Spleen (tissue), 11 donors: ENCODE measurements at regions not wholly inside any gene's neighbourhood (a gene's known extent, or its start where the extent isn't known, plus 50 kb on each side); places are given as distances from the start of the nearest gene placed in this dataset.

Source experiments
- DNase-seq: peaks from one replicate; pipeline ENCODE4 v3.0.0-alpha.2; 2020
- H3K27ac ChIP-seq, 8 donors: fragments of 200-600 bp; sonication (generic) in 7 of 8; 1 replicate in 4 of 8; 2 replicates in 4 of 8; pipeline versions ENCODE4 v1.5.0 to v1.8.0; 2016 to 2021; ENCODE audit warnings: inconsistent platforms in 4 of 8, mild to moderate bottlenecking in 4 of 8, moderate library complexity in 1 of 8
- H3K27me3 ChIP-seq, 7 donors: fragments of 200-600 bp; sonication (generic) in 6 of 7; replicated peaks in 1 of 7; 1 replicate in 4 of 7; 2 replicates in 3 of 7; pipeline versions ENCODE4 v1.5.0 to v1.8.0; 2016 to 2021; ENCODE audit warnings: inconsistent platforms in 3 of 7, mild to moderate bottlenecking in 1 of 7
- H3K36me3 ChIP-seq, 6 donors: fragments of 200-600 bp; sonication (generic) in 5 of 6; 1 replicate in 4 of 6; 2 replicates in 2 of 6; pipeline versions ENCODE4 v1.5.0 to v1.8.0; 2016 to 2021; ENCODE audit warnings: inconsistent platforms in 2 of 6
- H3K4me1 ChIP-seq, 6 donors: fragments of 200-600 bp; sonication (generic) in 5 of 6; 1 replicate in 3 of 6; 2 replicates in 3 of 6; pipeline versions ENCODE4 v1.5.0 to v1.8.0; 2016 to 2021; ENCODE audit warnings: inconsistent platforms in 3 of 6
- H3K4me3 ChIP-seq, 8 donors: fragments of 200-600 bp; sonication (generic) in 7 of 8; 1 replicate in 4 of 8; 2 replicates in 4 of 8; pipeline versions ENCODE4 v1.5.0 to v1.8.0; 2016 to 2021; ENCODE audit warnings: inconsistent platforms in 4 of 8, mild to moderate bottlenecking in 4 of 8, moderate library complexity in 2 of 8
- H3K9me3 ChIP-seq, 8 donors: fragments of 200-600 bp; sonication (generic) in 7 of 8; 1 replicate in 4 of 8; 2 replicates in 4 of 8; pipeline versions ENCODE4 v1.5.0 to v1.8.0; 2016 to 2021; ENCODE audit warnings: inconsistent platforms in 4 of 8
- POLR2A ChIP-seq, 3 donors: fragments of 450-650 bp; IDR thresholded peaks; one replicate each; pipeline ENCODE4 v1.5.1; 2017; ENCODE audit warnings: antibody characterized with exemption in 3 of 3, mild to moderate bottlenecking in 1 of 3
- POLR2AphosphoS5 ChIP-seq, 3 donors: sonication (generic); formaldehyde crosslinking; IDR thresholded peaks; one replicate each; pipeline ENCODE4 v1.5.1; 2017; ENCODE audit warnings: antibody characterized with exemption in 3 of 3
- WGBS, 5 donors: extraction: QIAGEN DNeasy Blood & Tissue Kit in 3 of 5; methylation state at CpG; one replicate each; pipeline versions ENCODE4 v1.1.5 to v1.1.7; 2013 to 2018; 5-methylcytosine and 5-hydroxymethylcytosine counted together
- intact Hi-C: fragments of 100-400 bp; cut with DNase I; formaldehyde crosslinking; loops from one replicate; pipeline ENCODE4 v1.15.0; 2023; ENCODE audit warnings: low total_unique reads
- TF ChIP-seq, protein P1 (sequence below), 11 experiments: fragments of 200-600 bp in 7 of 11; fragments of 450-650 bp in 4 of 11; sonication (generic) in 4 of 11; IDR thresholded peaks in 8 of 11; conservative IDR thresholded peaks in 3 of 11; 1 replicate in 7 of 11; 2 replicates in 4 of 11; pipeline versions ENCODE4 v1.4.0 to v1.8.0; 2016 to 2021; ENCODE audit warnings: antibody characterized with exemption in 11 of 11, inconsistent platforms in 4 of 11, mild to moderate bottlenecking in 1 of 11
- donor health status: healthy with polysubstance abuse.
- donor health status: DM: no; HTN: no; CAD: no; lungs with moderate emphysema.
- donor health status: DM: no; HTN: no; CAD: no.
- donor health status: Bipolar disorder and iron deficiency.
- donor health status: healthy.
- donor health status: DM: no; HTN: no; CAD: no.
- donor health status: DM: yes; HTN: yes; CAD: no.

DNA sequence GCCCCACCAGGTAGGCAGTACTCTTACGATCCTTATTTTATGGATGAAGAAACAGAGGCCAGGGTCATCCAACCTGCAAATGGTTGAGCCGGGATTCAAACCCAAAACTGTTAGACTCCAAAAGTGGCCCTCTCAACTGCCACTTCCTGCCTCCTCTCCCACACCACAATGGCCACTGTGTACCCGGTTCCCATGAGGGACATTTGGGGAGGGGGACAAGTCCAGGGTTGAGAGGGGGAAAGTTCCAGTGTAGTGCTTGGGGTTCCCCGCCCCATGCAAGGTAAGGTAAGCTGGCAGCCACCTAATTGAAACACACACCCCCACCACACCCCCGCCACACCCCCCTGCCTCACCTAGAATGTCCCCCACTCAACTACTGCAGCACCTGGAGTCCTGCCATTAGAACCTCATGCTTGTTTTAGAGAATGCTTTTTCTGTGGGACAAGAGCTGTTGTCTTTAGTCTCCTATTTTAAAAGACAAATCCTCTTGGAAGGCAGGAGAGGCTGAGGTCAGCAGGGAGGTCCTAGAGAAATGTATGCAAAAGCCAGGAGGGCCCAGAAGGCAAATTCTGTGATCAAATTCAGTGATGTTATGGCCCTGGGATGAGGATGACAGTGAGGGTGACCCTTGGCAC, 145.2 kb downstream of the ZFP36L2 start:
- Histone ChIP-seq H3K4me3 (no peak overlapping the region), H3K9me3 (no peaks in the 10 kb centered on the region), H3K27me3 (no peaks in the 10 kb centered on the region), H3K36me3 (no peaks in the 10 kb centered on the region), H3K27ac (peak overlapping the region in 6 of 8 donors; percentile 62 to 86 (median 78)), H3K4me1 (peaks cover 20 to 60% (median 41%) of the 10 kb centered on the region in 6 donors)
- DNase-seq: no peak
- WGBS, 5 donors: 85 to 95% (median 92%) methylated on average over 5 of the region's 5 CpGs
- intact Hi-C loops: no loop called here
- TF ChIP-seq, protein P1, sequence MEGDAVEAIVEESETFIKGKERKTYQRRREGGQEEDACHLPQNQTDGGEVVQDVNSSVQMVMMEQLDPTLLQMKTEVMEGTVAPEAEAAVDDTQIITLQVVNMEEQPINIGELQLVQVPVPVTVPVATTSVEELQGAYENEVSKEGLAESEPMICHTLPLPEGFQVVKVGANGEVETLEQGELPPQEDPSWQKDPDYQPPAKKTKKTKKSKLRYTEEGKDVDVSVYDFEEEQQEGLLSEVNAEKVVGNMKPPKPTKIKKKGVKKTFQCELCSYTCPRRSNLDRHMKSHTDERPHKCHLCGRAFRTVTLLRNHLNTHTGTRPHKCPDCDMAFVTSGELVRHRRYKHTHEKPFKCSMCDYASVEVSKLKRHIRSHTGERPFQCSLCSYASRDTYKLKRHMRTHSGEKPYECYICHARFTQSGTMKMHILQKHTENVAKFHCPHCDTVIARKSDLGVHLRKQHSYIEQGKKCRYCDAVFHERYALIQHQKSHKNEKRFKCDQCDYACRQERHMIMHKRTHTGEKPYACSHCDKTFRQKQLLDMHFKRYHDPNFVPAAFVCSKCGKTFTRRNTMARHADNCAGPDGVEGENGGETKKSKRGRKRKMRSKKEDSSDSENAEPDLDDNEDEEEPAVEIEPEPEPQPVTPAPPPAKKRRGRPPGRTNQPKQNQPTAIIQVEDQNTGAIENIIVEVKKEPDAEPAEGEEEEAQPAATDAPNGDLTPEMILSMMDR (IDR thresholded peaks at IDR 0.05 in 8 of 11, conservative IDR thresholded peaks at IDR 0.05 in 3 of 11): no peak
- TF ChIP-seq POLR2AphosphoS5 (IDR thresholded peaks at IDR 0.05) (no peak), POLR2A (IDR thresholded peaks at IDR 0.05) (no peak)

DNA sequence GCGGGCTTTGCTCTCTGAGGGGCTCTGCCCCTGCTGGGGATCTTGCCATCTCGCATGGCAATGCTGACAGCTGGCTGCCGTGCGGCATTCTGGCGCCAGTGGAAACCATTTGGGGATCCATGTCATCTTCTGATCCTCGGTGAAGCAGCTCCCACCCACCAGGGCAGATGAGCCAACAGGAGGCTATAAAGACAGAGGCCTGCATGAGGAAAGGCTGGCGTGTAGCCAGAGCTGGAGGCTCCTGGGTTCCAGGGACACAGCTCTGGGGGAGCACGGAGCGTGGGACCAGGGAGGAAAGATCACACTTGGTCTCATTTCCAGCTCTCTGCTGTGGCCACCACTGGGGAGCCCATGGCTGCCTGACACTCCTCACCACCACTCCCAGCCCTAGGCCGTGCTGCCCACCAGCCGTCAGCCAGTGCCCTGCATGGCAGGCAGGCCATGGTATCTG, 145.8 kb downstream of the ZFP36L2 start:
- WGBS, 5 donors: 92 to 96% (median 95%) methylated on average over 10 to 11 of the region's 11 CpGs

DNA sequence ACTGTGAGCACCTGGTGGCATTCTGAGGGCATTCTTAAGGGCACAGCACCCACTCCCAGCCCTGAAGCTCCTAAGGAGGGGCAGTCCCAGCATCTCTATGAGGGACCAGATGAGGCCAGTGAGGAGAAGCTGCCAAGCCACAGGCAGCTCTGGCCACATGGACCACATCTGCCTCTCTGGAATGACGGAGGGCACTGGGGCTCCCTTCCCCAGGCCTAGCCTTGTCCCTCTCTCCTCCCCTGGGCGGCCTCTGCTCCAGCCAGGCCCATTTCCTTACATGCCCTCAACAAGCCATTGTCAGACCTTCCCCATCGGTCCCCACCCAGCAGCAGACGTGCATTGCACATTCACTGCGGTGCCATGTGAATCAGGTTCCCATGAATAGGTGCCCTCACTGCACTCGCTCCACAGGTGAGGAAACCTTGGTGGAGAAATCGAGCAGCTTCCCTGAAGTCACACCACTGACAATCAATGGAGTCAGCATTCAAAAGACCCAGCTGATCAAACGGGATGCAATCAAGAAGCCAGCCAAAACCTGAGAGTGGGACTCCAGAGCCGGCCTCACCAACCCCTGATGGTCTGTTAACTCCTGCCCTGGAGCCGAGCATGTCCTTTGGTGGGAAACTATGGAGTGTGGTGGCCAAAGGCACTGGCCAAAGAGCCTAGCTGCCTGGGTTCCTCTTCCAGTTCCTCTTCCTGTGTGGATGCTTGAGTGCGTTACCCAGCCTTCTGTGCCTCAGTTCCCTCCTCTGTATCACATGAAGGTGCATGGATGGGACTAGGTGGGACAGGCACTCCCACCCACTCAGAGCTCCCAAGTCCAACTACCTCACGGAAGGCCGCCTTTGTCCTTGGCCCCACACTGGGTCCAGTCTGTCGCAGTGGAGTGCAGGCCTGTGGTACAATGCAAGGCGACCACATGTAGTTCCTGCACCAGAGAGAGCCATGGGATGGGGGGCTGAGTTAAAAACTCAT, 147.3 kb downstream of the ZFP36L2 start:
- 82 to 92% (median 87%) methylated on average over 14 to 15 of the region's 15 CpGs for WGBS, 5 donors
- Histone ChIP-seq H3K27ac (peak overlapping the region in 1 of 8 donors; percentile 7), H3K27me3 (no peaks in the 10 kb centered on the region), H3K9me3 (no peaks in the 10 kb centered on the region), H3K4me3 (no peak overlapping the region), H3K4me1 (peaks cover 12 to 58% (median 35%) of the 10 kb centered on the region in 6 donors), H3K36me3 (no peaks in the 10 kb centered on the region)
- intact Hi-C loops: no loop called here
- DNase-seq: peak; percentile 55
- no peak for TF ChIP-seq POLR2AphosphoS5 (IDR thresholded peaks at IDR 0.05)
- no peak for TF ChIP-seq POLR2A (IDR thresholded peaks at IDR 0.05)
- TF ChIP-seq, protein P1 (IDR thresholded peaks at IDR 0.05 in 8 of 11, conservative IDR thresholded peaks at IDR 0.05 in 3 of 11): no peak

More for the DNA sequence above, 145.8 kb downstream of the ZFP36L2 start:
- peaks cover 13 to 60% (median 38%) of the 10 kb centered on the region in 6 donors for H3K4me1 ChIP-seq
- intact Hi-C loops: no loop called here
- peak overlapping the region in 2 of 8 donors; percentile 18 to 85 for H3K27ac ChIP-seq
- H3K36me3 ChIP-seq: no peaks in the 10 kb centered on the region
- no peaks in the 10 kb centered on the region for H3K9me3 ChIP-seq
- H3K4me3 ChIP-seq: no peak overlapping the region
- H3K27me3 ChIP-seq: no peaks in the 10 kb centered on the region
- TF ChIP-seq POLR2AphosphoS5 (IDR thresholded peaks at IDR 0.05) (no peak), POLR2A (IDR thresholded peaks at IDR 0.05) (no peak)
- TF ChIP-seq, protein P1 (IDR thresholded peaks at IDR 0.05 in 8 of 11, conservative IDR thresholded peaks at IDR 0.05 in 3 of 11): no peak
- peak; percentile 61 for DNase-seq

GRCh38 chr2:43078301-43078700, 148.1 kb downstream of the ZFP36L2 start:
- intact Hi-C loops: no loop called here
- TF ChIP-seq POLR2AphosphoS5 (IDR thresholded peaks at IDR 0.05) (no peak), POLR2A (IDR thresholded peaks at IDR 0.05) (no peak)
- TF ChIP-seq, protein P1 (IDR thresholded peaks at IDR 0.05 in 8 of 11, conservative IDR thresholded peaks at IDR 0.05 in 3 of 11): no peak
- WGBS, 5 donors: 88 to 95% (median 94%) methylated on average over 5 of the region's 5 CpGs
- Histone ChIP-seq H3K27me3 (no peaks in the 10 kb centered on the region), H3K27ac (no peak overlapping the region), H3K9me3 (no peaks in the 10 kb centered on the region), H3K36me3 (no peaks in the 10 kb centered on the region), H3K4me1 (peaks cover 5 to 58% (median 28%) of the 10 kb centered on the region in 6 donors), H3K4me3 (no peak overlapping the region)
- DNase-seq: no peak
